GM12878 (cell line): ENCODE measurements at regions not wholly inside any gene's neighbourhood (a gene's known extent, or its start where the extent isn't known, plus 50 kb on each side); places are given as distances from the start of the nearest gene placed in this dataset.

ENCODE experiments used
- KDM1A ChIP-seq: fragments of 200-600 bp; sonication (generic); IDR thresholded peaks from 2 replicates; pipeline ENCODE4 v1.6.1; 2016; ENCODE audit warnings: borderline replicate concordance
- POLR2A ChIP-seq: IDR thresholded peaks from 2 replicates; pipeline ENCODE4 v1.6.1; 2011; ENCODE audit warnings: low read depth, mild to moderate bottlenecking, low read length
- POLR2AphosphoS5 ChIP-seq: IDR thresholded peaks from 2 replicates; pipeline ENCODE4 v1.6.1; 2011; ENCODE audit warnings: mild to moderate bottlenecking, low read length, inconsistent platforms
- RFX5 ChIP-seq: IDR thresholded peaks from 2 replicates; pipeline ENCODE4 v1.6.1; 2011; ENCODE audit warnings: low read depth, low read length, improper control_type of control experiment
- ZBED1 ChIP-seq: IDR thresholded peaks from 2 replicates; pipeline ENCODE4 v1.6.1; 2016; ENCODE audit warnings: borderline replicate concordance
- ZBTB11 ChIP-seq: fragments of 450-650 bp; formaldehyde crosslinking; IDR thresholded peaks from 2 replicates; pipeline ENCODE4 v1.5.0; 2022; ENCODE audit warnings: mild to moderate bottlenecking, missing genetic modification characterization

- TF ChIP-seq KDM1A (no peak), ZBED1 (no peak), RFX5 (no peak), POLR2AphosphoS5 (no peak), ZBTB11 (CRISPR knock-in tag) (no peak), POLR2A (no peak)
These were observed 77.0 kb downstream of the PTPRS start for GRCh38 chr19:5263615-5264014.
